ENCODE measurements at regions not wholly inside any gene's neighbourhood (a gene's known extent, or its start where the extent isn't known, plus 50 kb on each side); places are given as distances from the start of the nearest gene placed in this dataset.

- H3K36me3 Mint-ChIP-seq, result no peaks in the 10 kb centered on the region
- TF ChIP-seq, protein P1, sequence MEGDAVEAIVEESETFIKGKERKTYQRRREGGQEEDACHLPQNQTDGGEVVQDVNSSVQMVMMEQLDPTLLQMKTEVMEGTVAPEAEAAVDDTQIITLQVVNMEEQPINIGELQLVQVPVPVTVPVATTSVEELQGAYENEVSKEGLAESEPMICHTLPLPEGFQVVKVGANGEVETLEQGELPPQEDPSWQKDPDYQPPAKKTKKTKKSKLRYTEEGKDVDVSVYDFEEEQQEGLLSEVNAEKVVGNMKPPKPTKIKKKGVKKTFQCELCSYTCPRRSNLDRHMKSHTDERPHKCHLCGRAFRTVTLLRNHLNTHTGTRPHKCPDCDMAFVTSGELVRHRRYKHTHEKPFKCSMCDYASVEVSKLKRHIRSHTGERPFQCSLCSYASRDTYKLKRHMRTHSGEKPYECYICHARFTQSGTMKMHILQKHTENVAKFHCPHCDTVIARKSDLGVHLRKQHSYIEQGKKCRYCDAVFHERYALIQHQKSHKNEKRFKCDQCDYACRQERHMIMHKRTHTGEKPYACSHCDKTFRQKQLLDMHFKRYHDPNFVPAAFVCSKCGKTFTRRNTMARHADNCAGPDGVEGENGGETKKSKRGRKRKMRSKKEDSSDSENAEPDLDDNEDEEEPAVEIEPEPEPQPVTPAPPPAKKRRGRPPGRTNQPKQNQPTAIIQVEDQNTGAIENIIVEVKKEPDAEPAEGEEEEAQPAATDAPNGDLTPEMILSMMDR (conservative IDR thresholded peaks at IDR 0.05), result no peak
- DNase-seq (ENCODE audit: extremely low spot score, unreplicated experiment), result no peak
- H3K9me3 Mint-ChIP-seq, result no peaks in the 10 kb centered on the region
- H3K4me3 Mint-ChIP-seq, result no peak overlapping the region
- peaks cover 16% of the 10 kb centered on the region for H3K4me1 Mint-ChIP-seq (ENCODE audit: unreplicated experiment)
- no peak overlapping the region for H3K27ac Mint-ChIP-seq
- H3K27me3 Mint-ChIP-seq, result peaks cover 48% of the 10 kb centered on the region
Measured at GRCh38 chr3:194811118-194811517, 125.4 kb downstream of the FAM43A start.

GRCh38 chr3:194812176-194812575, 126.5 kb downstream of the FAM43A start:
- TF ChIP-seq, protein P1 (conservative IDR thresholded peaks at IDR 0.05), result no peak
- H3K9me3 Mint-ChIP-seq, result no peaks in the 10 kb centered on the region
- peaks cover 8% of the 10 kb centered on the region for H3K4me1 Mint-ChIP-seq (ENCODE audit: unreplicated experiment)
- no peaks in the 10 kb centered on the region for H3K36me3 Mint-ChIP-seq
- H3K27ac Mint-ChIP-seq, result no peak overlapping the region
- no peak for DNase-seq (ENCODE audit: extremely low spot score, unreplicated experiment)
- no peak overlapping the region for H3K4me3 Mint-ChIP-seq
- H3K27me3 Mint-ChIP-seq, result peaks cover 48% of the 10 kb centered on the region

GRCh38 chr3:194814878-194815357, 129.2 kb downstream of the FAM43A start:
- no peak overlapping the region for H3K27ac Mint-ChIP-seq
- H3K36me3 Mint-ChIP-seq, result no peaks in the 10 kb centered on the region
- H3K4me3 Mint-ChIP-seq, result no peak overlapping the region
- peaks cover 50% of the 10 kb centered on the region for H3K27me3 Mint-ChIP-seq
- DNase-seq (ENCODE audit: extremely low spot score, unreplicated experiment), result no peak
- TF ChIP-seq, protein P1 (conservative IDR thresholded peaks at IDR 0.05), result no peak
- no peaks in the 10 kb centered on the region for H3K9me3 Mint-ChIP-seq
- H3K4me1 Mint-ChIP-seq (ENCODE audit: unreplicated experiment), result peaks cover 5% of the 10 kb centered on the region

- no peak for DNase-seq (ENCODE audit: extremely low spot score, unreplicated experiment)
- TF ChIP-seq, protein P1 (conservative IDR thresholded peaks at IDR 0.05), result no peak
- no peak overlapping the region for H3K27ac Mint-ChIP-seq
- H3K27me3 Mint-ChIP-seq, result peaks cover 46% of the 10 kb centered on the region
- no peak overlapping the region for H3K4me3 Mint-ChIP-seq
- no peaks in the 10 kb centered on the region for H3K36me3 Mint-ChIP-seq
- no peaks in the 10 kb centered on the region for H3K9me3 Mint-ChIP-seq
- no peaks in the 10 kb centered on the region for H3K4me1 Mint-ChIP-seq (ENCODE audit: unreplicated experiment)
Measured at GRCh38 chr3:194816748-194817591, 131.3 kb downstream of the FAM43A start.

GRCh38 chr3:194817592-194817930, 131.9 kb downstream of the FAM43A start:
- TF ChIP-seq, protein P1 (conservative IDR thresholded peaks at IDR 0.05), result no peak
- DNase-seq (ENCODE audit: extremely low spot score, unreplicated experiment), result no peak
- Mint-ChIP-seq H3K36me3 (no peaks in the 10 kb centered on the region), H3K27ac (no peak overlapping the region), H3K4me3 (no peak overlapping the region), H3K4me1 (ENCODE audit: unreplicated experiment) (no peaks in the 10 kb centered on the region), H3K27me3 (peaks cover 44% of the 10 kb centered on the region), H3K9me3 (no peaks in the 10 kb centered on the region)
